ENCODE measurements at regions not wholly inside any gene's neighbourhood (a gene's known extent, or its start where the extent isn't known, plus 50 kb on each side); places are given as distances from the start of the nearest gene placed in this dataset.

- ATAC-seq (ENCODE audit: low FRiP score) (no peak), DNase-seq (no peak)
- no peaks in the 10 kb centered on the region for H3K4me1 ChIP-seq (ENCODE audit: control insufficient read depth in 1 of 2, insufficient read depth in 2 of 2, low read length in 2 of 2)
- WGBS, 2 donors = 82% methylated on average over 8 of the region's 8 CpGs
- no peak overlapping the region for H3K27ac ChIP-seq (ENCODE audit: low read depth in 1 of 2, low read length in 2 of 2)
- H3K27me3 ChIP-seq (ENCODE audit: control insufficient read depth in 1 of 2, insufficient read depth in 2 of 2, low read length in 1 of 2) = peaks cover 0 to 2% of the 10 kb centered on the region in 2 donors
- H3K4me3 ChIP-seq (ENCODE audit: low read length in 2 of 2) = no peak overlapping the region
- intact Hi-C loops (cut with DNase I) = no loop called here
- H3K9me3 ChIP-seq (ENCODE audit: control insufficient read depth, low read length) = no peaks in the 10 kb centered on the region
- H3K36me3 ChIP-seq (ENCODE audit: control insufficient read depth in 1 of 2, insufficient read depth in 2 of 2, low read length in 1 of 2) = no peaks in the 10 kb centered on the region
Observed at GRCh38 chr20:52536841-52537400, 345.3 kb upstream of the ZFP64 start.

DNA sequence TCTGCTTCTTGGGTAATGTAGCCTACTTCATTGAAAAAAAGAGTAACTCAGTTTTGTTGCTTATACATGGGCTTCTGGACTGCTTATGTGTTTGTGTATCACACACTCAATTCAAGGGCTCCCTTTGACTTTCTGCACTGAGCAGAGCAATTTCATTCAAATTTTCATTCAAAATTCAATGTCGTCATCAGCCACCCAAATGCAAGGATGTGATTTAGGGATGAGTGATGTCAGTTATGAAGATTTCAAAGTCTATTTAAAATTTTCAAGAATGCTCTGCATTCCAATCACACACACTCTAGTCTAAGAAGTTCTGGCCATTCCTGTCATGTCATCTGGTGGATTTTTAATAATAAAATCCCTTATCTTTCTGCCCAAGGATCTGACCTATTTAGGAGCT, 344.5 kb upstream of the ZFP64 start:
- Histone ChIP-seq H3K4me1 (ENCODE audit: control insufficient read depth in 1 of 2, insufficient read depth in 2 of 2, low read length in 2 of 2) (no peaks in the 10 kb centered on the region), H3K4me3 (ENCODE audit: low read length in 2 of 2) (no peak overlapping the region), H3K9me3 (ENCODE audit: control insufficient read depth, low read length) (no peaks in the 10 kb centered on the region), H3K36me3 (ENCODE audit: control insufficient read depth in 1 of 2, insufficient read depth in 2 of 2, low read length in 1 of 2) (no peaks in the 10 kb centered on the region), H3K27me3 (ENCODE audit: control insufficient read depth in 1 of 2, insufficient read depth in 2 of 2, low read length in 1 of 2) (peaks cover 0 to 2% of the 10 kb centered on the region in 2 donors), H3K27ac (ENCODE audit: low read depth in 1 of 2, low read length in 2 of 2) (no peak overlapping the region)
- DNase-seq (no peak), ATAC-seq (ENCODE audit: low FRiP score) (no peak)
- intact Hi-C loops (cut with DNase I) = no loop called here
- 78 to 83% methylated on average over 1 of the region's 1 CpG for WGBS, 2 donors

- Histone ChIP-seq H3K4me3 (ENCODE audit: low read length in 2 of 2) (no peak overlapping the region), H3K4me1 (ENCODE audit: control insufficient read depth in 1 of 2, insufficient read depth in 2 of 2, low read length in 2 of 2) (no peaks in the 10 kb centered on the region), H3K27me3 (ENCODE audit: control insufficient read depth in 1 of 2, insufficient read depth in 2 of 2, low read length in 1 of 2) (peaks cover 0 to 2% of the 10 kb centered on the region in 2 donors), H3K27ac (ENCODE audit: low read depth in 1 of 2, low read length in 2 of 2) (no peak overlapping the region), H3K9me3 (ENCODE audit: control insufficient read depth, low read length) (no peaks in the 10 kb centered on the region), H3K36me3 (ENCODE audit: control insufficient read depth in 1 of 2, insufficient read depth in 2 of 2, low read length in 1 of 2) (no peaks in the 10 kb centered on the region)
- no peak for DNase-seq
- 44 to 51% methylated on average over 4 of the region's 4 CpGs for WGBS, 2 donors
- ATAC-seq (ENCODE audit: low FRiP score) = no peak
- intact Hi-C loops (cut with DNase I) = no loop called here
Observed at GRCh38 chr20:52534616-52535015, 343.0 kb upstream of the ZFP64 start.

DNA sequence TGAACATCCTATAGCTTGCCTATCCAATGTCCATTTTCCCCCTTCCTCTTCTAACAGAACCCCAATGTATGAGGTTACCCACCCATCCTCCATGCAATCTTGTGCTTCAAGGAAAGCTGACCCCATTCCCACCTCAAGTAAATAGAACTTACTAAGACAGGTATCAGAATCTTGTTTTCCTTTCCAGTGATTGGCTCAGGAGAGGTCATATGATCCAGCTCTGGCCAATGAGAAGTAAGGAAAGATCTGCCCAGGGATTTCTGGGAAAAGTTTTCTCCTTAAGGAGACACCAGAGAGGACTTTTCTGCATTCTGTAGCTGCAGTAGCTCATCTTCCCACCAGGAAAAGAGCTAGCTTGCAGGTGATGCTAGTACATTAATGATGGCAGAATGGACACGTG, 341.8 kb upstream of the ZFP64 start:
- Histone ChIP-seq H3K27me3 (ENCODE audit: control insufficient read depth in 1 of 2, insufficient read depth in 2 of 2, low read length in 1 of 2) (peaks cover 0 to 2% of the 10 kb centered on the region in 2 donors), H3K4me3 (ENCODE audit: low read length in 2 of 2) (no peak overlapping the region), H3K27ac (ENCODE audit: low read depth in 1 of 2, low read length in 2 of 2) (no peak overlapping the region), H3K9me3 (ENCODE audit: control insufficient read depth, low read length) (no peaks in the 10 kb centered on the region), H3K36me3 (ENCODE audit: control insufficient read depth in 1 of 2, insufficient read depth in 2 of 2, low read length in 1 of 2) (no peaks in the 10 kb centered on the region), H3K4me1 (ENCODE audit: control insufficient read depth in 1 of 2, insufficient read depth in 2 of 2, low read length in 2 of 2) (no peaks in the 10 kb centered on the region)
- WGBS, 2 donors = 79 to 82% methylated on average over 1 of the region's 1 CpG
- ATAC-seq (ENCODE audit: low FRiP score) (no peak), DNase-seq (no peak)
- intact Hi-C loops (cut with DNase I) = no loop called here

DNA sequence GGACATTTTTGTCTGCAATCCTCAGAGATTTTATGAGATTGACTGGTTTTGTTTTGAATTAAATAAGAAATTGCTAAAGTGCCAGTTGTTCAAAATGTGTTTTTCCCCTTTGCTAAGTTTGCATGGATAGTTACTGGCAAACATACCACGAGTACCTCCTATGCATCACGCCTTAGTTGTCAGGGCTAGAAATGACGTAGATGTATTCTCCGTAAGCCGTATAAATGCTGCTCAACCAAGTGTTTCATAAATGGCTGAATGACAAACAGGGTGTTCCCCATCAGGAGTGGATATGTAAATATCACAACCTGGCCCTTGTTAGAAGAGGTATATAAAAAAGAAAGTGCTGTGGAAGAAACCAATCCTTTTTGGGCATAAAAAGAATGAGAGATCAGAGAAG, 341.1 kb upstream of the ZFP64 start:
- Histone ChIP-seq H3K36me3 (ENCODE audit: control insufficient read depth in 1 of 2, insufficient read depth in 2 of 2, low read length in 1 of 2) (no peaks in the 10 kb centered on the region), H3K27me3 (ENCODE audit: control insufficient read depth in 1 of 2, insufficient read depth in 2 of 2, low read length in 1 of 2) (peaks cover 0 to 2% of the 10 kb centered on the region in 2 donors), H3K4me1 (ENCODE audit: control insufficient read depth in 1 of 2, insufficient read depth in 2 of 2, low read length in 2 of 2) (no peaks in the 10 kb centered on the region), H3K27ac (ENCODE audit: low read depth in 1 of 2, low read length in 2 of 2) (no peak overlapping the region), H3K9me3 (ENCODE audit: control insufficient read depth, low read length) (no peaks in the 10 kb centered on the region), H3K4me3 (ENCODE audit: low read length in 2 of 2) (no peak overlapping the region)
- intact Hi-C loops (cut with DNase I) = no loop called here
- WGBS, 2 donors = 83 to 87% methylated on average over 5 of the region's 5 CpGs
- DNase-seq (no peak), ATAC-seq (ENCODE audit: low FRiP score) (no peak)

GRCh38 chr20:52530571-52530970, 339.0 kb upstream of the ZFP64 start:
- ATAC-seq (ENCODE audit: low FRiP score) (no peak), DNase-seq (no peak)
- Histone ChIP-seq H3K4me3 (ENCODE audit: low read length in 2 of 2) (no peak overlapping the region), H3K27ac (ENCODE audit: low read depth in 1 of 2, low read length in 2 of 2) (no peak overlapping the region), H3K4me1 (ENCODE audit: control insufficient read depth in 1 of 2, insufficient read depth in 2 of 2, low read length in 2 of 2) (no peaks in the 10 kb centered on the region), H3K27me3 (ENCODE audit: control insufficient read depth in 1 of 2, insufficient read depth in 2 of 2, low read length in 1 of 2) (no peaks in the 10 kb centered on the region), H3K36me3 (ENCODE audit: control insufficient read depth in 1 of 2, insufficient read depth in 2 of 2, low read length in 1 of 2) (no peaks in the 10 kb centered on the region), H3K9me3 (ENCODE audit: control insufficient read depth, low read length) (no peaks in the 10 kb centered on the region)
- WGBS, 2 donors = 52 to 58% methylated on average over 1 of the region's 1 CpG
- intact Hi-C loops (cut with DNase I) = no loop called here

- 25 to 41% methylated on average over 7 of the region's 7 CpGs for WGBS, 2 donors
- ATAC-seq (ENCODE audit: low FRiP score) (no peak), DNase-seq (no peak)
- H3K27ac ChIP-seq (ENCODE audit: low read depth in 1 of 2, low read length in 2 of 2) = no peak overlapping the region
- no peaks in the 10 kb centered on the region for H3K9me3 ChIP-seq (ENCODE audit: control insufficient read depth, low read length)
- no peaks in the 10 kb centered on the region for H3K27me3 ChIP-seq (ENCODE audit: control insufficient read depth in 1 of 2, insufficient read depth in 2 of 2, low read length in 1 of 2)
- no peaks in the 10 kb centered on the region for H3K36me3 ChIP-seq (ENCODE audit: control insufficient read depth in 1 of 2, insufficient read depth in 2 of 2, low read length in 1 of 2)
- H3K4me1 ChIP-seq (ENCODE audit: control insufficient read depth in 1 of 2, insufficient read depth in 2 of 2, low read length in 2 of 2) = no peaks in the 10 kb centered on the region
- intact Hi-C loops (cut with DNase I) = loop anchor here in 1 of 2 donors (10.0 kb wide), 1 partner anchor 55 kb away; no protein-coding TSS in a partner anchor
- no peak overlapping the region for H3K4me3 ChIP-seq (ENCODE audit: low read length in 2 of 2)
Observed at GRCh38 chr20:52529826-52530225, 338.2 kb upstream of the ZFP64 start.

- H3K36me3 ChIP-seq (ENCODE audit: control insufficient read depth in 1 of 2, insufficient read depth in 2 of 2, low read length in 1 of 2) = no peaks in the 10 kb centered on the region
- no peak for DNase-seq
- no peak overlapping the region for H3K27ac ChIP-seq (ENCODE audit: low read depth in 1 of 2, low read length in 2 of 2)
- no peak for ATAC-seq (ENCODE audit: low FRiP score)
- H3K4me1 ChIP-seq (ENCODE audit: control insufficient read depth in 1 of 2, insufficient read depth in 2 of 2, low read length in 2 of 2) = no peaks in the 10 kb centered on the region
- no peaks in the 10 kb centered on the region for H3K27me3 ChIP-seq (ENCODE audit: control insufficient read depth in 1 of 2, insufficient read depth in 2 of 2, low read length in 1 of 2)
- intact Hi-C loops (cut with DNase I) = loop anchor here in 1 of 2 donors (10.0 kb wide), 1 partner anchor 60 kb away; no protein-coding TSS in a partner anchor
- 60 to 84% methylated on average over 2 of the region's 2 CpGs for WGBS, 2 donors
- H3K9me3 ChIP-seq (ENCODE audit: control insufficient read depth, low read length) = no peaks in the 10 kb centered on the region
- H3K4me3 ChIP-seq (ENCODE audit: low read length in 2 of 2) = no peak overlapping the region
Observed at GRCh38 chr20:52524861-52525260, 333.3 kb upstream of the ZFP64 start.

- intact Hi-C loops (cut with DNase I) = no loop called here
- Histone ChIP-seq H3K9me3 (ENCODE audit: control insufficient read depth, low read length) (no peaks in the 10 kb centered on the region), H3K36me3 (ENCODE audit: control insufficient read depth in 1 of 2, insufficient read depth in 2 of 2, low read length in 1 of 2) (no peaks in the 10 kb centered on the region), H3K4me3 (ENCODE audit: low read length in 2 of 2) (no peak overlapping the region), H3K27ac (ENCODE audit: low read depth in 1 of 2, low read length in 2 of 2) (no peak overlapping the region), H3K4me1 (ENCODE audit: control insufficient read depth in 1 of 2, insufficient read depth in 2 of 2, low read length in 2 of 2) (no peaks in the 10 kb centered on the region), H3K27me3 (ENCODE audit: control insufficient read depth in 1 of 2, insufficient read depth in 2 of 2, low read length in 1 of 2) (no peaks in the 10 kb centered on the region)
- no peak for ATAC-seq (ENCODE audit: low FRiP score)
- no peak for DNase-seq
- 53 to 55% methylated on average over 3 of the region's 3 CpGs for WGBS, 2 donors
Observed at GRCh38 chr20:52518735-52519134, 327.2 kb upstream of the ZFP64 start.
